GM19455 (cell line): ENCODE measurements at regions not wholly inside any gene's neighbourhood (a gene's known extent, or its start where the extent isn't known, plus 50 kb on each side); places are given as distances from the start of the nearest gene placed in this dataset.
"Not testable (repeated sequence)": the region's sequence is repeated elsewhere in the genome, so short reads cannot be mapped to it uniquely, and the experiment has no call there.

Source experiments
- ATAC-seq: cut with Tn5 transposase; IDR thresholded peaks from one replicate; pipeline ENCODE4 v1.9.1; 2021; ENCODE audit not compliant: unreplicated experiment

DNA sequence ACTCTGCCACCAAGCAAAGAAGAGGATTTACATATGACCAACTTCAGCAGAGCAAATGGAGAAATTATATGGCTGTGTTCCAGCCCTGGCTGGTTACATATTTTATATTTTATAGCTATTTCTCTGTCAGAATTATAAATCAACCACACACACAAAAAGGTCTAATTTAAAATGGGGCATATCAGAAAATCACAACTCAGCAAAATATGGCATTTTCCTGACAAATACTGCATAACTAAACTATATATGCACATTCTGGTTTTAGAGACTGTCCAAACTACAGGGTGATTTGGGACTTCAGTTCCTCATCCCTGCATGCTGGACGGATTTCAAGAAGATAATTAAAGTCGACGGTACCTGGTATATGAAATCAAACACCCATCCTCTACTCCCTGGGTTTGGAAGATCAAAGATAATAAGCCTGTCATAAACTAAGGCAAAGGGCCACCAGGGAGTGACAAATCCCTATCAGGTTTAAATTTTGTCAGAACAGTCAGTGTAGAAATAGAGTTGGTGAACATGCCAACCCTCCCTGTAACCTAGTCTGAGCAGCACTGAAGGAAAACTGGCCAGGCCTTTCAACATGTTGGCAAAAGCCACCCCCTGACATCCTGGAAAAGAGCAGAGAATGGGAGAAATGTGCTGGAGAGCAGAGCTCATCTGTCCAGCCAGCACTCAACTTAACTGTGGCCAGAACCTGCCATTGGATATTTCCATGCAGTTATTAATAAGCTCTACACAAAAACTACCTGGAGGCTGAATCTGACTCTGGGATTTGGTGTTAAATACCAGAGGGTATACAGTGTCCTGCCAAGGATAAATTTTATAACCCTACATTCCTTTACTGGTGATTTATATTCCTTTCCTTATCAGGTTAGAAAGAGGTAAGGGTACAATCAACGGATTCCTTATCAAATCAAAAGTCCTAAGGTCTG is 235.7 kb downstream of the ENC1 start:
- no peak for ATAC-seq

GRCh38 chr5:74403771-74404170 is 236.8 kb downstream of the ENC1 start:
- ATAC-seq = no peak

DNA sequence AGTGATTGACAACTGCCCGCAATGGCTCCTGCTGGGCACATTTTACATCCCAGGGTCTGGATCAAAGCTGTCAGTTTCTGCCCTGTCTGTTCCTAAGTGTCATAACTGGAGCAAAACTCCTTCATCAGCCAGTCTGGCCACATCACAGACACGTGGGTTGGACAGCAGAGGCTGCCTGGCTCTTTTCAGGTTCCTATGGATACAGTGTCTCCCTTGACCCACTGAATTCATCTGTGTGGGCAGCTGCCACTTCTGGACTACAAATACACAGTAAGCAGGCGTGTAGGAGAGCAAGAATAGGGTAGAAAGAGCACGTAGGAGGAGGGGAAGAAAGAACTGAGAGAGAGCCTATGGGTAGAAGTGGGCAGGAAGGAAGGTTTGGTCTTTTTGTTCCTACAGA is 238.0 kb downstream of the ENC1 start:
- no peak for ATAC-seq

DNA sequence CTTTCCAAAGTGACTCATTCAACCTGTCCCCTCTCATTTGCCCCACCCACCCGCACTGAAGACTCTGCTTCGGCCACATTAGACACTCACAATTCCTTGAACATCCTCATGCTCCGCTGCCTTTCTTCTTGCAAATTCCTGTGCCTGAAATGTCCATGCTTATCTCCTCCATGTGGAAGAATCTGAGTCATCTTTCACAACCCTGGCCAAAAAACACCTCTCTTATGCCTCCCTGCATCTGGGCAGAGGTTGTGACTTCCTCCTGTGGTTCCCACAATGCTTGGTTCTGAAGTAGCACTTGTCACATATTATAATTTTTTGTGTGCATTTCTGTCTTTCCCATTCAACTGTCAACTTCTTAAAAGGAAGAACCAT is 238.6 kb downstream of the ENC1 start:
- no peak for ATAC-seq

DNA sequence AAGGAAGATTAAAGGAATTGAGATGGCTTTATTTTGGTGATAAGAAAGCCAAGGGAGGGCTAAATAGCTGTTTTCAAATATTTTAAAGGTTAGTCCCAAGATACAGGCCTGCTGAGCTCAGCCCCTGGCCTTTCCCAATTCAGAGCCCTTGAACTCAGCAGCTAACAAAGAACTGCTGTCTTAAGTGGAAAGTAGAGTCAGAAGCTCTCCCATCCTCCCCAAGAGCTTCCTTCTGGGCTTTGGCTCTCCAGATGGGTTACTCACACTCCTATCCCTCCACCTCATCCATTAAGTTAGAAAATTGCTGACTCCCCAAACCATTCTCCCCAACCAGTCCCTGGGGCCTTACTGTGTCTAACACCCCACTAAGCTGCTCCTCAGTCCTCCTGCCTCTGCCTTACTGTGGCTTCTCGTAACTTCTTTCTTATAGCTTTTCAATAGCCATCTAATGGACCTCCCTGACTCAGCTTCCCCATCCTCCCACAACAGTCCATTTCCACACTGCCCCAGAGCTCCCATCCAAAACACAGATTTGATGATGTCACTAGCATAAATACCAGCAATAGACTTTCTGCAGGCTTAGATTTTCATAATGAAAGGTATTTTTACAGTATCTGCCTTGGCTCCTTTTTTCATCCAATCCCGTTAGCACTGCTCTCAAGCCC is 239.1 kb downstream of the ENC1 start:
- no peak for ATAC-seq

GRCh38 chr5:74400067-74400466 is 240.5 kb downstream of the ENC1 start:
- ATAC-seq = no peak

GRCh38 chr5:74396913-74397622 is 243.5 kb downstream of the ENC1 start:
- ATAC-seq = no peak

DNA sequence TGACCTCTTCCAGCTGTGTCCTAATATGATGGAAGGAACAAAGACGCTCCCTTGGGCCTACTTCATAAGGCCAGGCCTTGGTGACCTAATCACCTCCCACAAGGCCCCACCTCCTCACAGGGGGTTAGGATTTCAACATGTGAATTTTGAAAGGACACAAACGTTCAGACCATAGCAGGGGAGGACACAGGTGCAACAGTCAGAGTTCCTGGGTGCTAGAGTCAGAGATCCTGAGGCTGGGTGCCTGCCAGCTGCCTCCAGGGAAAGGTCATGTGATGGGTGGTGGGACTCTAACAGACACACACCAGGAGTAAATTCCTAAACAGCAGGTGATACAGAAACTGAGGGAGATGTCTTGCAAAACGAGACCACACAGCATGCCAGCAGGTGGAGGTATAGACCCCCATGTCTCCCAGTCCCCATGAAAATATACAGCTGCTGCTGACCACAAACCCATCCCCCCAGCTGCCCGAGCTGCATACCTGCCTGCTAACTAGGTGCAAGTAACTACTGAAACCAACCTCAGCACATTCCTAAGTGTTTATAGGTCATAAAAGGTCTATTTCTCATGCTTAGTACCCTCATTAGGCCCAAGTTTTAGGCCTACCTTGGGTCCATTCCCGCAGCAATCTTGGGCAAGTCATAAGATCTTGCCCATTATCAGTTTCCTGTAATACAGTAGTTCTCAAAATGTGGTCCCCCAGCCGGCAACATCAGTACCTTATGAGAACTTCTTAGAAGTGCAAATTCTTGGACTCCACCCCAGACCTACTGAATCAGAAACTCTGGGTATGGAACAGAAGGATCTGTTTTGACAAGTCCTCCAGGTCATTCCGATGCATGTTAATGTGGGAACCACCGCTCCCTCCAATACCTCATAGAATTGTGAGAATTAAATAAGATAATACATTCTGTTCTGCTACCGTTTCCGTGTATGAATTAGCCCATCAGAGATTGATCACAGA is 245.3 kb downstream of the ENC1 start:
- no peak for ATAC-seq

DNA sequence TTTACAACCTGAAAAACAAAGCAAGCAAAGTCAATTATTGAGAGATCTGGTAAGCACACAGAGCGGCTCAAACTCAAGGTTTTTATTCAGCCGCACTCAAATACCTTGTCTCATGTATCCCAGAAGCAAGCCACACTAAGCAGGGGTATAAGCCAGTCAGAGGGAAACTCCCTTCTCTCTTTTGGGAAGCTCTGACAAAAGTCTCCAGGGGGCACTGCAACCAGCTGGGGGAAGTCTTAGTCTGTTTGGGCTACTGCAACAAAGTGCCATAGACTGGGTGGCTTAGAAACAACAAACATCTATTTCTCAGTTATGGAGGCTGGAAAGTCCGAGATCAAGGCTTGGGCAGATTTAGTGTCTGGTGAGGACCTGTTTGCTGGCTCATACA is 246.0 kb downstream of the ENC1 start:
- no peak for ATAC-seq

DNA sequence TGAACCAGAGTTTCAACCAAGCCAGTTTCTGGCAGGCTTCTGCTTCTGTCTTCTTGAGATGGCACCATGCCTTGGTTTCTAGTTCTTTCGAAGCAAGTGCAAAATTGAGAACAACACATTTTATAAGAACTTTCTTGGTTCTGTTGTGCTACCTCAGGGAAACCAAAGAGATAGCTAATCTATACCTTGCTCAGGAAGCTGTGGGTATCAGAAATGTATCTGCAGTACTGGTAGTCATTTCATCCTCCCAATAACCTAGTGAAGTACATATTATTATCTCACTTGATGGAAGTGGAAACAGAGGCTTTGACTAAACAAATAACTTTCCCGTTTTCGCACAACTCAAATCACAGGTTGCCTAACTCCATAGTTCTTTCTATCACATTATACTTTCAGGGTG is 246.6 kb downstream of the ENC1 start:
- ATAC-seq = no peak

GRCh38 chr5:74392711-74393351 is 247.7 kb downstream of the ENC1 start:
- no peak for ATAC-seq

DNA sequence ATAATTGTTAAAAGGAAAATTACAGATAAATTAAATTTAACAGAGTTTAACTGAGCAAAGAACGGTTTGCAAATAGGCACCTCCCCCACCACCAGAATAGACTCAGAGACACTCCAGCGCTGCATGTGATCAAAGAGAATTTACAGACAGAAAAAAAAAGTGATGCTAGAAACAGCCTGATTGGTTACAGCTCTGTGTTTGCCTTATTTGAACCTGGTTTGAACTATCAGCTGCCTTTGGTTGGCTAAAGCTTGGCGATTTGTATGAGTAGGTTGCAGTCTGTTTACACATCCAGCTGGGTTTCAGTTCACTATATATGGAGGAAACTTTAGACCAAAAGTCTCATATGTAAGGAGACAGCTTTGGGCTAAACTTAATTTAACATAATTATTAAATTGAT is 249.1 kb downstream of the ENC1 start:
- ATAC-seq = no peak

DNA sequence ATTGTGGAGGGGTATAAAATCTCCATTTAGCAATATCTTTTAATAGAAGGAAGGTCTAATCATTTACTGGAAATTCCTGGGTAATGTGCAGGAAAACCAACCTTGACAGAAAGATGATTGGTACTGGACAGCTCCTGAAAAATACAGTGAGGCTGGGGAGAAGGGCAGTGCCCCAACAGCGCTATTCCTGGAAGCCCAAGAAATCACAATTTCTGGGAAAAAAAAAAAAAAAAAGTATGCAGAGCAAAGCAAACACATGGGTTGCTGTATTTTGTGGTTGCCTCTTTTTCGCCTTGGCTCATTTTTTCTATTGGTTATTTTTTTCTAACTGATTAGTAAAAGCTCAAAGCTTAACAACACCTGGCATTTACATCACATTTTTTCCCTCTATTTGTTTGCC is 249.7 kb downstream of the ENC1 start:
- no peak for ATAC-seq

DNA sequence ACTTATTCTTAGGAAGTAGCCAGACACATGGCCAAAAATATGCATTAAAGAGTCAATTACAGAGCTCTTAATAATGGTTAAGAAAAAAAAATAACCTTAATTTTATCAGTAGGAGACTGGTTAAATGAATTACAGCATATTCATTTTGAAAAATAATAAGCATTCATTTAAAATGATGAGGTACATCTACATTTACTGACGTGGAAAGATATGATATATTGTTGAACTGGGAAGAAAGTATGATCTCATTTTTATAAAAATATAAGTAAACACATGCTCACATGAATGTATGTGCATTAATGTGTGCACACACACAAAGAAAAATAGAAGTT is 250.3 kb downstream of the ENC1 start:
- ATAC-seq = no peak

GRCh38 chr5:74389531-74390305 is 250.8 kb downstream of the ENC1 start:
- ATAC-seq = no peak

- ATAC-seq = not testable (repeated sequence)
Observed at GRCh38 chr5:74388411-74388810, 252.1 kb downstream of the ENC1 start.

DNA sequence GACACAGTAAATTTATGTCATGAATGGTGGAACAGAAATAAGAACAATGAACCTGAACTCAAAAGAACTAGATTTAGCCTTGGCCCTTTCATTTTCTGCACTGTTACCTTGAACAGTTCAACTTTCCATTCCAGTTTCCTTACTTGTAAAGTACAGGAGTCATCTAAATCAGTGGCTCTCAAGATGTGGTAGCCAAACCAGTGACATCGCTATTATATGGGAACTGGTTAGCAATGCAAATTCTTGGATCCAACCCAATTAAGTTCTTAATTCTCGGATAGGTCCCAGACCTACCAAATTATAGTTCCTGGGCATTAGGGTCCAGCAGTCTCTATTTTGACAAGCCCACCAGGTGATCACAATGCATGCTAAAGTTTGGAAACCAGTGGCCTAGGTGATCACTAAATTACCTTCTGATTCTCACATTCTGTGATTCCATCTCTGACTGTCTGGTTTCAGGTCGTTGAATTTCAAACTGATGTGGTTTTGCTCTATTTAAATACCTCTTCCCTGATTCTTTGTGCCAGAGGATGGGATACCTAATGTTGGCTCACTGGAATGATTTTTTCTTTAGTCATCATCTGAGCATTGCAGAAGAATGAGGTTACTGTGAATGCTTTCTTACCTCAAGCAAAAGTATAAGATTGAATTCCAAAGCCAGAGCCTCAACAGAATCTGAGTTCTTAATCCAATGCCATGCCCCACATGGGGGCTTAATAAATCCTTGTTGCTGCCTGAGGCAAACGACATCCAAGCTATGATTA is 253.8 kb downstream of the ENC1 start:
- no peak for ATAC-seq

- ATAC-seq = no peak
Observed at GRCh38 chr5:74384851-74385250, 255.7 kb downstream of the ENC1 start.
